ENCODE measurements at regions not wholly inside any gene's neighbourhood (a gene's known extent, or its start where the extent isn't known, plus 50 kb on each side); places are given as distances from the start of the nearest gene placed in this dataset.

DNA sequence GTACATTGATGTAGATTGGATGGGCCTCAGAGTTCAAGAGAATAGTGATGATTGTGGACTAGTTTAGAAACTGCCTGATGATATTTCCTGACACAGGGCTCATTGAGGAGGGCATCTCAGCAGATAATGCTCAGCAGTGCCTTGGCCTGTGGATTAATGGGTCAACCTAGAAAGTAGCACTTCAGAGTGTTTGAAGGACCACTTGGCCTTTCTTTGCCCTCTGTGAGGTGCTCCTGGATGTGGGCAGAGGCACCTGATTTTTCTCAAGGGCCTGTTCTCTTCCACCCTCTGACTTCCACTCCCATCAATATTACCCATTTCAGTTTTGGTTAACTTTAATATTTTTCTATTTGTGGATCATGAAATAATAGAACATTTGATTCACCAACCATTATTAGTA, 270.6 kb upstream of the BMP2 start:
- CTCF ChIA-PET (ENCODE audit: low intra/inter-chr PET ratio, low total read pairs): no interaction called here
- no TSS peak for BruUV-seq (replicated peaks)
- H3K27me3 ChIP-seq (ENCODE audit: control insufficient read depth in 1 of 2, insufficient read depth in 2 of 2, low read length in 2 of 2): no peaks in the 10 kb centered on the region
- H3K9me3 ChIP-seq (ENCODE audit: low read length): no peaks in the 10 kb centered on the region
- intact Hi-C loops (cut with micrococcal nuclease; ENCODE audit: unreplicated experiment) (no loop called here), in situ Hi-C loops (cut with HindIII; ENCODE audit: extremely low pct_ligation_motif_present, low pct_unique_long_range_greater_than_20kb) (no loop called here)
- H3K4me1 ChIP-seq (ENCODE audit: insufficient read depth, low read length): peaks cover 11% of the 10 kb centered on the region
- ATAC-seq (no peak), DNase-seq (ENCODE audit: low spot score) (no peak), FAIRE-seq (no peak)
- POLR2A ChIA-PET: no interaction called here
- H3K36me3 ChIP-seq (replicated peaks in 1 of 2; ENCODE audit: control insufficient read depth in 1 of 2, insufficient read depth in 2 of 2, low read length in 2 of 2): no peaks in the 10 kb centered on the region
- no peak overlapping the region for H2AFZ ChIP-seq (ENCODE audit: low read length)
- no peak overlapping the region for H3K4me2 ChIP-seq (ENCODE audit: low read depth, low read length)
- H3K9ac ChIP-seq (ENCODE audit: insufficient read depth, low read depth, low read length): no peak overlapping the region
- no peaks in the 10 kb centered on the region for H4K20me1 ChIP-seq (ENCODE audit: insufficient read depth, low read length)
- no peak overlapping the region for H3K27ac ChIP-seq (ENCODE audit: extremely low read length, insufficient read depth, low read length)
- no peaks in the 10 kb centered on the region for H3K79me2 ChIP-seq (ENCODE audit: insufficient read depth, low read length)
- TF ChIP-seq, protein P1, sequence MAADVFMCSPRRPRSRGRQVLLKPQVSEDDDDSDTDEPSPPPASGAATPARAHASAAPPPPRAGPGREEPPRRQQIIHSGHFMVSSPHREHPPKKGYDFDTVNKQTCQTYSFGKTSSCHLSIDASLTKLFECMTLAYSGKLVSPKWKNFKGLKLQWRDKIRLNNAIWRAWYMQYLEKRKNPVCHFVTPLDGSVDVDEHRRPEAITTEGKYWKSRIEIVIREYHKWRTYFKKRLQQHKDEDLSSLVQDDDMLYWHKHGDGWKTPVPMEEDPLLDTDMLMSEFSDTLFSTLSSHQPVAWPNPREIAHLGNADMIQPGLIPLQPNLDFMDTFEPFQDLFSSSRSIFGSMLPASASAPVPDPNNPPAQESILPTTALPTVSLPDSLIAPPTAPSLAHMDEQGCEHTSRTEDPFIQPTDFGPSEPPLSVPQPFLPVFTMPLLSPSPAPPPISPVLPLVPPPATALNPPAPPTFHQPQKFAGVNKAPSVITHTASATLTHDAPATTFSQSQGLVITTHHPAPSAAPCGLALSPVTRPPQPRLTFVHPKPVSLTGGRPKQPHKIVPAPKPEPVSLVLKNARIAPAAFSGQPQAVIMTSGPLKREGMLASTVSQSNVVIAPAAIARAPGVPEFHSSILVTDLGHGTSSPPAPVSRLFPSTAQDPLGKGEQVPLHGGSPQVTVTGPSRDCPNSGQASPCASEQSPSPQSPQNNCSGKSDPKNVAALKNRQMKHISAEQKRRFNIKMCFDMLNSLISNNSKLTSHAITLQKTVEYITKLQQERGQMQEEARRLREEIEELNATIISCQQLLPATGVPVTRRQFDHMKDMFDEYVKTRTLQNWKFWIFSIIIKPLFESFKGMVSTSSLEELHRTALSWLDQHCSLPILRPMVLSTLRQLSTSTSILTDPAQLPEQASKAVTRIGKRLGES (CRISPR knock-in tag; IDR thresholded peaks at IDR 0.05; ENCODE audit: borderline replicate concordance): no peak
- TF ChIP-seq ZNF564 (CRISPR knock-in tag; IDR thresholded peaks at IDR 0.05): no peak
- no peak for TF ChIP-seq ZBTB20 (CRISPR knock-in tag; IDR thresholded peaks at IDR 0.05; ENCODE audit: borderline replicate concordance, low read depth)
- TF ChIP-seq SETDB1 (CRISPR knock-in tag; IDR thresholded peaks at IDR 0.05; ENCODE audit: borderline replicate concordance): no peak
- TF ChIP-seq ZNF562 (CRISPR knock-in tag; IDR thresholded peaks at IDR 0.05; ENCODE audit: borderline replicate concordance): no peak
- TF ChIP-seq, protein P2, sequence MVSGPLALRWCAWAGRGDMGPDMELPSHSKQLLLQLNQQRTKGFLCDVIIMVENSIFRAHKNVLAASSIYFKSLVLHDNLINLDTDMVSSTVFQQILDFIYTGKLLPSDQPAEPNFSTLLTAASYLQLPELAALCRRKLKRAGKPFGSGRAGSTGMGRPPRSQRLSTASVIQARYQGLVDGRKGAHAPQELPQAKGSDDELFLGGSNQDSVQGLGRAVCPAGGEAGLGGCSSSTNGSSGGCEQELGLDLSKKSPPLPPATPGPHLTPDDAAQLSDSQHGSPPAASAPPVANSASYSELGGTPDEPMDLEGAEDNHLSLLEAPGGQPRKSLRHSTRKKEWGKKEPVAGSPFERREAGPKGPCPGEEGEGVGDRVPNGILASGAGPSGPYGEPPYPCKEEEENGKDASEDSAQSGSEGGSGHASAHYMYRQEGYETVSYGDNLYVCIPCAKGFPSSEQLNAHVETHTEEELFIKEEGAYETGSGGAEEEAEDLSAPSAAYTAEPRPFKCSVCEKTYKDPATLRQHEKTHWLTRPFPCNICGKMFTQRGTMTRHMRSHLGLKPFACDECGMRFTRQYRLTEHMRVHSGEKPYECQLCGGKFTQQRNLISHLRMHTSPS (CRISPR knock-in tag; IDR thresholded peaks at IDR 0.05; ENCODE audit: low read depth): no peak
- no peak for TF ChIP-seq ZNF550 (CRISPR knock-in tag; IDR thresholded peaks at IDR 0.05; ENCODE audit: borderline replicate concordance)
- no peak for TF ChIP-seq ZKSCAN8 (CRISPR knock-in tag; IDR thresholded peaks at IDR 0.05; ENCODE audit: borderline replicate concordance)
- no peak for TF ChIP-seq YY1 (IDR thresholded peaks at IDR 0.05; ENCODE audit: insufficient read depth, insufficient replicate concordance, low read depth, low read length)
- TF ChIP-seq, protein P3, sequence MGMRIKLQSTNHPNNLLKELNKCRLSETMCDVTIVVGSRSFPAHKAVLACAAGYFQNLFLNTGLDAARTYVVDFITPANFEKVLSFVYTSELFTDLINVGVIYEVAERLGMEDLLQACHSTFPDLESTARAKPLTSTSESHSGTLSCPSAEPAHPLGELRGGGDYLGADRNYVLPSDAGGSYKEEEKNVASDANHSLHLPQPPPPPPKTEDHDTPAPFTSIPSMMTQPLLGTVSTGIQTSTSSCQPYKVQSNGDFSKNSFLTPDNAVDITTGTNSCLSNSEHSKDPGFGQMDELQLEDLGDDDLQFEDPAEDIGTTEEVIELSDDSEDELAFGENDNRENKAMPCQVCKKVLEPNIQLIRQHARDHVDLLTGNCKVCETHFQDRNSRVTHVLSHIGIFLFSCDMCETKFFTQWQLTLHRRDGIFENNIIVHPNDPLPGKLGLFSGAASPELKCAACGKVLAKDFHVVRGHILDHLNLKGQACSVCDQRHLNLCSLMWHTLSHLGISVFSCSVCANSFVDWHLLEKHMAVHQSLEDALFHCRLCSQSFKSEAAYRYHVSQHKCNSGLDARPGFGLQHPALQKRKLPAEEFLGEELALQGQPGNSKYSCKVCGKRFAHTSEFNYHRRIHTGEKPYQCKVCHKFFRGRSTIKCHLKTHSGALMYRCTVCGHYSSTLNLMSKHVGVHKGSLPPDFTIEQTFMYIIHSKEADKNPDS (CRISPR knock-in tag; IDR thresholded peaks at IDR 0.05): no peak
- TF ChIP-seq ZNF615 (CRISPR knock-in tag; IDR thresholded peaks at IDR 0.05; ENCODE audit: borderline replicate concordance): no peak
- TF ChIP-seq ZNF567 (CRISPR knock-in tag; IDR thresholded peaks at IDR 0.05; ENCODE audit: borderline replicate concordance): no peak
- TF ChIP-seq MED8 (CRISPR knock-in tag; IDR thresholded peaks at IDR 0.05; ENCODE audit: insufficient replicate concordance): no peak
- no peak for TF ChIP-seq AKAP8 (CRISPR knock-in tag; IDR thresholded peaks at IDR 0.05)
- H3K4me3 ChIP-seq (replicated peaks in 1 of 3; ENCODE audit: insufficient read depth in 1 of 3, low read depth in 2 of 3, low read length in 3 of 3): no peak overlapping the region
